IPS DF 6.9 (cell line): ENCODE measurements at regions not wholly inside any gene's neighbourhood (a gene's known extent, or its start where the extent isn't known, plus 50 kb on each side); places are given as distances from the start of the nearest gene placed in this dataset.

Experiments
- DNase-seq: peaks from one replicate; pipeline ENCODE4 v3.0.0-alpha.2; 2013; ENCODE audit warnings: low read depth, low spot score
- H3K27ac ChIP-seq: one replicate; pipeline ENCODE4 v1.5.1; 2013; ENCODE audit warnings: low read length, control low read depth
- H3K27me3 ChIP-seq: 2 replicates; pipeline ENCODE4 v1.6.1; 2013; ENCODE audit warnings: mild to moderate bottlenecking, low read length; ENCODE audit not compliant: control insufficient read depth, insufficient read depth
- H3K36me3 ChIP-seq: 2 replicates; pipeline ENCODE4 v1.6.1; 2013; ENCODE audit warnings: low read length; ENCODE audit not compliant: control insufficient read depth, insufficient read depth
- H3K4me1 ChIP-seq: 2 replicates; pipeline ENCODE4 v1.6.1; 2013; ENCODE audit warnings: low read length; ENCODE audit not compliant: control insufficient read depth, insufficient read depth
- H3K4me3 ChIP-seq: 2 replicates; pipeline ENCODE4 v1.5.1; 2013; ENCODE audit warnings: mild to moderate bottlenecking, low read length
- H3K9me3 ChIP-seq: 2 replicates; pipeline ENCODE4 v1.6.1; 2013; ENCODE audit warnings: low read length, inconsistent platforms; ENCODE audit not compliant: control insufficient read depth, insufficient read depth
- WGBS: extraction: QIAGEN DNeasy Blood & Tissue Kit; methylation state at CpG from one replicate; pipeline ENCODE4 v1.1.7; 2013; ENCODE audit warnings: mixed read lengths, missing lambda C conversion rate; ENCODE audit not compliant: insufficient read length, insufficient coverage; 5-methylcytosine and 5-hydroxymethylcytosine counted together

- no peak for DNase-seq
- Histone ChIP-seq H3K27ac (no peak overlapping the region), H3K4me1 (no peaks in the 10 kb centered on the region), H3K27me3 (no peaks in the 10 kb centered on the region), H3K9me3 (no peaks in the 10 kb centered on the region), H3K4me3 (no peak overlapping the region), H3K36me3 (no peaks in the 10 kb centered on the region)
- no CpG with 5 or more reads among the region's 2 CpGs for WGBS
Measured at GRCh38 chr1:185458670-185459069, 141.6 kb upstream of the IVNS1ABP start.

GRCh38 chr1:185453496-185454192 lies 136.6 kb upstream of the IVNS1ABP start:
- WGBS, result no CpG with 5 or more reads among the region's 7 CpGs
- no peaks in the 10 kb centered on the region for H3K27me3 ChIP-seq
- no peak overlapping the region for H3K27ac ChIP-seq
- no peaks in the 10 kb centered on the region for H3K9me3 ChIP-seq
- no peak for DNase-seq
- H3K4me3 ChIP-seq, result no peak overlapping the region
- no peaks in the 10 kb centered on the region for H3K36me3 ChIP-seq
- no peaks in the 10 kb centered on the region for H3K4me1 ChIP-seq

- H3K4me1 ChIP-seq, result no peaks in the 10 kb centered on the region
- DNase-seq, result no peak
- H3K9me3 ChIP-seq, result no peaks in the 10 kb centered on the region
- H3K27me3 ChIP-seq, result no peaks in the 10 kb centered on the region
- H3K4me3 ChIP-seq, result no peak overlapping the region
- H3K27ac ChIP-seq, result no peak overlapping the region
- no peaks in the 10 kb centered on the region for H3K36me3 ChIP-seq
- WGBS, result no CpG with 5 or more reads among the region's 5 CpGs
Measured at GRCh38 chr1:185450917-185451316, 133.9 kb upstream of the IVNS1ABP start.

GRCh38 chr1:185450060-185450788 lies 133.2 kb upstream of the IVNS1ABP start:
- Histone ChIP-seq H3K27ac (no peak overlapping the region), H3K4me3 (no peak overlapping the region), H3K27me3 (no peaks in the 10 kb centered on the region), H3K4me1 (no peaks in the 10 kb centered on the region), H3K36me3 (no peaks in the 10 kb centered on the region), H3K9me3 (no peaks in the 10 kb centered on the region)
- WGBS, result no CpG with 5 or more reads among the region's 3 CpGs
- DNase-seq, result no peak

- Histone ChIP-seq H3K4me1 (0 out of 2 replicates have a peak, but pooled peaks cover 1% of the 10 kb centered on the region), H3K9me3 (no peaks in the 10 kb centered on the region), H3K36me3 (no peaks in the 10 kb centered on the region), H3K27ac (no peak overlapping the region), H3K4me3 (no peak overlapping the region), H3K27me3 (no peaks in the 10 kb centered on the region)
- no CpG with 5 or more reads among the region's 3 CpGs for WGBS
- no peak for DNase-seq
Measured at GRCh38 chr1:185449378-185450059, 132.5 kb upstream of the IVNS1ABP start.

GRCh38 chr1:185448591-185449186 lies 131.6 kb upstream of the IVNS1ABP start:
- Histone ChIP-seq H3K27me3 (no peaks in the 10 kb centered on the region), H3K9me3 (no peaks in the 10 kb centered on the region), H3K4me3 (no peak overlapping the region), H3K36me3 (no peaks in the 10 kb centered on the region), H3K4me1 (0 out of 2 replicates have a peak, but pooled peaks cover 1% of the 10 kb centered on the region), H3K27ac (no peak overlapping the region)
- DNase-seq, result no peak
- no CpG with 5 or more reads among the region's 3 CpGs for WGBS

GRCh38 chr1:185446131-185446530 lies 129.1 kb upstream of the IVNS1ABP start:
- Histone ChIP-seq H3K27ac (no peak overlapping the region), H3K4me1 (0 out of 2 replicates have a peak, but pooled peaks cover 1% of the 10 kb centered on the region), H3K4me3 (no peak overlapping the region), H3K27me3 (no peaks in the 10 kb centered on the region), H3K36me3 (no peaks in the 10 kb centered on the region), H3K9me3 (no peaks in the 10 kb centered on the region)
- DNase-seq, result no peak

GRCh38 chr1:185445594-185445993 lies 128.6 kb upstream of the IVNS1ABP start:
- no peak overlapping the region for H3K4me3 ChIP-seq
- no peak overlapping the region for H3K27ac ChIP-seq
- 0 out of 2 replicates have a peak, but pooled peaks cover 1% of the 10 kb centered on the region for H3K4me1 ChIP-seq
- H3K36me3 ChIP-seq, result no peaks in the 10 kb centered on the region
- WGBS, result no CpG with 5 or more reads among the region's 2 CpGs
- no peak for DNase-seq
- no peaks in the 10 kb centered on the region for H3K27me3 ChIP-seq
- H3K9me3 ChIP-seq, result no peaks in the 10 kb centered on the region

GRCh38 chr1:185444676-185445075 lies 127.6 kb upstream of the IVNS1ABP start:
- no peak for DNase-seq
- no peaks in the 10 kb centered on the region for H3K36me3 ChIP-seq
- no CpG with 5 or more reads among the region's 8 CpGs for WGBS
- H3K4me3 ChIP-seq, result no peak overlapping the region
- no peak overlapping the region for H3K27ac ChIP-seq
- no peaks in the 10 kb centered on the region for H3K9me3 ChIP-seq
- 0 out of 2 replicates have a peak, but pooled peaks cover 1% of the 10 kb centered on the region for H3K4me1 ChIP-seq
- H3K27me3 ChIP-seq, result no peaks in the 10 kb centered on the region

GRCh38 chr1:185442050-185442449 lies 125.0 kb upstream of the IVNS1ABP start:
- no peaks in the 10 kb centered on the region for H3K27me3 ChIP-seq
- H3K9me3 ChIP-seq, result no peaks in the 10 kb centered on the region
- DNase-seq, result no peak
- WGBS, result no CpG with 5 or more reads among the region's 2 CpGs
- H3K36me3 ChIP-seq, result no peaks in the 10 kb centered on the region
- H3K27ac ChIP-seq, result no peak overlapping the region
- no peak overlapping the region for H3K4me3 ChIP-seq
- 0 out of 2 replicates have a peak, but pooled peaks cover 1% of the 10 kb centered on the region for H3K4me1 ChIP-seq
